ENCODE measurements at regions not wholly inside any gene's neighbourhood (a gene's known extent, or its start where the extent isn't known, plus 50 kb on each side); places are given as distances from the start of the nearest gene placed in this dataset.

DNA sequence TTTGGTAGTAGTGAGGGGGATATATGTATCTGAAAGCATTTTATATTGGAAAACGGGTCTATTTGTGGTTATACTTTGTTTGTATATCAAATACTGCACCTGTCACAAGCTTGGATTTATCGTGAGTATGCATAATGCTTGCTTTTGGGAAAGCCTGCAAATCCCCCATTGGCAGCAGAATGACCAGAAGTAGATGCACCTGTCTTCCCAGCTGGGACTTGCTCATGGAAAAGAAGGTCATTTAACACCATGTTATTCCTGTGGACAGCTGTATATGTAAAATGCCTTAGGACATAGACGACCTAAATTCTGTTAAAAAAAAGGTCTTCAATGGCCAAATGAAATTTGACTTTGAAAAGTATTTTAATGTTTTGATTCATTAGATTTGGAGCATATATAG, 599.4 kb downstream of the XIRP2 start:
- peaks cover 3% of the 10 kb centered on the region for H3K9me3 Mint-ChIP-seq
- ATAC-seq = no peak
- H3K27me3 Mint-ChIP-seq = no peaks in the 10 kb centered on the region
- no peaks in the 10 kb centered on the region for H3K36me3 Mint-ChIP-seq
- no peak overlapping the region for H3K27ac Mint-ChIP-seq
- no peak overlapping the region for H3K4me3 Mint-ChIP-seq
- no peaks in the 10 kb centered on the region for H3K4me1 Mint-ChIP-seq

DNA sequence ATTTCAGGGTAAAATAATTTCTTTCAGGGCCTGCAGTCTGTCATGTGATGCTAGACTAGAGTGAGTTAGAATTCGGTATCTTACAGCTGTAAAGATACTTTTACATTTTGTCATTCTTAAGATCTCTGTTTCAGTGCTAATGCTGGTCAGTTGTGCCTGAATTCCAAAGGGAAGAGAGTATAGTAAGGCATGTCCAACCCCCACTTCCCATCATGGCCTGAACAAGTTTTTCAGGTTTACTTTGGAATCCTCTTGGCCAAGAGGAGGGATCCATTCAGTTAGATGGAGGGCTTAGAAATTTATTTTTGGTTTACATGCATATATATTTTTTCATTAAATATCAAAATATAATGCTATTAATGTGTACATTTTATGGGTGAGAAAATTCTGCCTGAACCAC, 596.6 kb downstream of the XIRP2 start:
- no peaks in the 10 kb centered on the region for H3K27me3 Mint-ChIP-seq
- H3K9me3 Mint-ChIP-seq = peaks cover 3% of the 10 kb centered on the region
- ATAC-seq = no peak
- no peaks in the 10 kb centered on the region for H3K36me3 Mint-ChIP-seq
- no peak overlapping the region for H3K4me3 Mint-ChIP-seq
- no peaks in the 10 kb centered on the region for H3K4me1 Mint-ChIP-seq
- no peak overlapping the region for H3K27ac Mint-ChIP-seq

DNA sequence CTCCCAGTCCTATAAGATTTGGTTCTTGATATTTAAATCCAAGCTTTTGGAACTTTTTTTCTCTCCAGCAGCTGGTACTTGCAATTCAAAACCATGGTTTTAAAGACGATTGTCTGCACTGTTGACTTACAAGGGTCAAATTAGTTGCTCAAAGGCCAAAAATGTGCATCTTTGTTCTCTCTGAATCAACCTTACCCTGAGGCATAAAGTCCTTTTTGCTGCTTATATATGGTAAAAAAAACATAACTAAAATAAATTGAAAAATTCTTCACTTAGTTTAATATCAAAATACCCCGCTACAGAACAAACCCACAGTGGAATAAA, 592.7 kb downstream of the XIRP2 start:
- Mint-ChIP-seq H3K4me3 (no peak overlapping the region), H3K9me3 (no peaks in the 10 kb centered on the region), H3K4me1 (no peaks in the 10 kb centered on the region), H3K27me3 (no peaks in the 10 kb centered on the region), H3K27ac (no peak overlapping the region), H3K36me3 (no peaks in the 10 kb centered on the region)
- no peak for ATAC-seq

DNA sequence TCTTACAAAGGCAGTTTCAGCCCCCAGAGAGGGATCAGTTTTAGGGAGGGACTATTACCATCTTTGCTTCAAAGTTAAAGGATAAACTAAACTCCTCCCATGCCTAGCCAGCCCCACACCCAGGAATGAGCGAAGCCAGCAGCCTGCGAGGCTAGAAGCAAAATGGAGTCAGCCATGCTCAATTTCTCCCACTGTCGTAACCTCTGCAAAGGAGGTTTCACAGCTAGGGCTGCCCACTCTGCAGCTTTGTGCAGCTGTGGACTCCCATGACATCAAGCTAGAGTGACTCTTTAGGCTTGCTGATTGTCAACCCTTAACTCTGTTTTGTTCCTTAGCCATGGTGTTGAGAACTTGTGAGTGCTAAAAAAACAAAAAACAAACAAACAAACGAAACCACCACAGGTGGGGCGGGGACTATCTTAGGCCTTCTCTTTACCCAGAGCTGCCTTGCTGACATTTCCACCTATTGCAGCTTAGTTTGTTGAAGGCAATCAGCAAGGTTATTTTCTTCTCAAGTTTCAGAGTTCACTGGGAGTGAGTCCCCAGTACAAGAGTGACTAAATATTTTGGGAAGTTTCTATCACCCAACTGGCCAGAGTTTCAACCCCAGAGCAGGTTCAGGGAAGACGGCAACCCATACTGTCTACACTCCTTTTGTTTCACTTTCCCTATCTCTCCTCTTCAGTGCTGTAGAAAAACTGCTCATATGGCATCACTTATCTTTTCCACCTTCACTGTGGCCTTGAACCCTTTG, 592.1 kb downstream of the XIRP2 start:
- Mint-ChIP-seq H3K4me3 (no peak overlapping the region), H3K27me3 (no peaks in the 10 kb centered on the region), H3K4me1 (no peaks in the 10 kb centered on the region), H3K9me3 (no peaks in the 10 kb centered on the region), H3K27ac (no peak overlapping the region), H3K36me3 (no peaks in the 10 kb centered on the region)
- no peak for ATAC-seq

DNA sequence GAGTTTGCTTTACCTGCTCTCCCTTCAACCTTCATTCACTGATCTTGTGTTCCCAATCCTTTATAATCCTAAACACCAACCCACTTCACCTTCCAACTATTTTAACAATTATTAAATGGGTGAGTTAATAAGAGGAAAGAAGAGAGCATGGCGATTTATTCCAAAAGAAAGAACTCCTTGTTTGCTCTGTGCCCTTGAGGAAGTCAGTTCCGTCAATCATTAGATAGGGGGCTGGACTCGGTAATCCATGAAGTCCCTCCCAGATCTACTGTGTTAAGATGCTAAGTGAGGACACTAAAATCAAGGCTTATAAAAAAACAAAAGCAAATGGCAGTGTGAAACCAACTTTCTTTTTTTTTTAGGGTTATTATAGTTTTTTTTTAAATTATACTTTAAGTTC, 589.9 kb downstream of the XIRP2 start:
- Mint-ChIP-seq H3K4me1 (no peaks in the 10 kb centered on the region), H3K36me3 (no peaks in the 10 kb centered on the region), H3K4me3 (no peak overlapping the region), H3K27me3 (no peaks in the 10 kb centered on the region), H3K9me3 (no peaks in the 10 kb centered on the region), H3K27ac (no peak overlapping the region)
- ATAC-seq = no peak

DNA sequence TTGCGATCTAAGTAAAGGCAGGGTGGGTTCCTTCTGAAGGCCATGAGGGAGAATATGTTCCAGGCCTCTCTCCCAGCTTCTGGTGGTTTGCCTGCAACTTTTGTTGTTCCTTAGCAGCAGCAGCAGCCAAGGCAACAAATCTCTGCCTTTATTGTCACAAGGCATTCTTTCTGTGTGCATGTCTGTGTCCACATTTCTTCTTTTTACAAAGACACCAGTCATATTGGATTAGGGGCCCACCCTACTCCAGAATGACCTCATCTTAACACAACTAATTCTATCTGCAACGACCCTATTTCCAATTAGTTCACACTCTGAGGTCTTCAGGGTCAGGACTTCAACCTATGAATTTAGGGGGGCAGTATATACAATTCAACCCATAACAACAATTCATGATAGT, 587.5 kb downstream of the XIRP2 start:
- Mint-ChIP-seq H3K4me1 (no peaks in the 10 kb centered on the region), H3K36me3 (no peaks in the 10 kb centered on the region), H3K27me3 (no peaks in the 10 kb centered on the region), H3K27ac (no peak overlapping the region), H3K4me3 (no peak overlapping the region), H3K9me3 (peaks cover 5% of the 10 kb centered on the region)
- ATAC-seq = no peak

DNA sequence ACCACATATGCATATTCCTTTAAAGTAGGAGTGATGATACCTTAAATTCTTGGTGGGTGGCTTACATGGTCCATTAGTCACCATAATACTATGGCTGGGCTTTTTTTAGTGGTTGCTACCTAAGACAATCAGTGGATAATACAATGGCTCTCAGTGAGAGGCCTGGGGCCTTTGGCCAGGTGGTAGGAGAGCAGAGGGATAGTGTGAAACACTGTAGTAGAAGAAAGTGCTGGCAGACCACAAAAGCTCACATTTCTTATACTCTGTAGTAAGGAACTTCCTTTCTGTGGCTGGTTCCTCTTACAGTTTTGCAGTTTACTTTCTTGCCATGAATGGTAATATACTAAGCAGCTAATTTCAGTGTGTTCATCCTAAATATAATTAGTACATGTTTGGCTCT, 583.5 kb downstream of the XIRP2 start:
- Mint-ChIP-seq H3K27me3 (no peaks in the 10 kb centered on the region), H3K9me3 (peaks cover 5% of the 10 kb centered on the region), H3K4me3 (no peak overlapping the region), H3K27ac (no peak overlapping the region), H3K4me1 (no peaks in the 10 kb centered on the region), H3K36me3 (no peaks in the 10 kb centered on the region)
- no peak for ATAC-seq

DNA sequence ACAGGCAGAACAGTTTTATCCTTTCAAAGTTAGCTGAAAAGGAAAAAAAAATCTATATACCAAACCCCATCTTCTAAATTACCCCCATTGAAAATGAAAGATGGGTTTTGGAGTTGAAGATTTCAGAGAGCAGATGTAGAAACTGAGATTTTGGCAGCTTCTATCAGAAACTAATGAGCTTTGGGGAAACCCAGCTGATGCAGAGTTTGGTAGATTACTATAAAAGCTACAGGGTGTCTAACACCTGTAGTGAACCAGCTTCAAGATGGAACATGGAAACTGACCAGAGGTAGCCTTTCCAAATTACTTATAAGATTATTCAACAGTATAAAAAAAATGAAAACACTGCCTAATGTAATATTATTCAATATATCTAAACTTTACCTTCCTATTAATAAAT, 583.1 kb downstream of the XIRP2 start:
- H3K27me3 Mint-ChIP-seq = no peaks in the 10 kb centered on the region
- H3K4me3 Mint-ChIP-seq = no peak overlapping the region
- peaks cover 5% of the 10 kb centered on the region for H3K9me3 Mint-ChIP-seq
- no peaks in the 10 kb centered on the region for H3K36me3 Mint-ChIP-seq
- H3K4me1 Mint-ChIP-seq = no peaks in the 10 kb centered on the region
- H3K27ac Mint-ChIP-seq = no peak overlapping the region
- ATAC-seq = no peak

DNA sequence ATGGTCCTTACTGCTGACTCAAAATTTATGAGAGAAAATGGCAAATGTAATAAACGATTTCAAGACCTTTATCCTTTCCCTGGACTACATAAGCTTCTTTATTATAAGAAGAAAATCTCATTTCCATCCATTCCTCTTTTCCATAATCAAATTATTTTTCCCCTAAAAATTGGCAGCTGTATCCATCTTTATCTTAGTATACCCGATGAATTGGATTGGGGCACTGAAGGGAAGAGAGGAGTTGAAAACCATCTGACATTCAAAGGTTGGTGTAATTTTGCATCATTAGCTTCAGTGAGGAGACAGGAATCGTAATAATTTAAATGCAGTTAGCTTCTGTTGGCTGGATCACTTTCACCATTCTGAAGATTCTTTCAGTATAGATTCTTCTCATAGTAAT, 574.1 kb downstream of the XIRP2 start:
- no peaks in the 10 kb centered on the region for H3K27me3 Mint-ChIP-seq
- peaks cover 15% of the 10 kb centered on the region for H3K9me3 Mint-ChIP-seq
- ATAC-seq = no peak
- no peaks in the 10 kb centered on the region for H3K4me1 Mint-ChIP-seq
- H3K36me3 Mint-ChIP-seq = no peaks in the 10 kb centered on the region
- H3K27ac Mint-ChIP-seq = no peak overlapping the region
- no peak overlapping the region for H3K4me3 Mint-ChIP-seq

DNA sequence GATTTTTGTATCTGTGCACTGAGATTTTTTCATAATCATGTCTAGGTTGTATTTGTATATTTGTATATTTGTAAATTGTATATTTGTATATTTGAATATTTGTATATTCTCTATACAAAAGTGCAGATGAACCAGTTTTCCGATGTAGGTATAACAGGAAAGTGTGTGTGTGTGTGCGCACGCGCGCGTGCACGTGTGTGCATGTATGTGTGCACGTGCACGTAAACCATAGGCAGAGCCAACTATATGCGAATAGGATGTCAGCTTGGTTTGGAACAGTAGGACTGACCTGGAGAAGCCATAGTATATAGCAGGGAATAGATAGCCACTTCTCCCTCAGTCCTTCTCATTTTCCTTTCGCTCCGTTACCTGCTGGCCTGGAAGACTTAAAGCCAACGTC, 565.8 kb downstream of the XIRP2 start:
- ATAC-seq = no peak
- no peaks in the 10 kb centered on the region for H3K4me1 Mint-ChIP-seq
- no peaks in the 10 kb centered on the region for H3K36me3 Mint-ChIP-seq
- H3K4me3 Mint-ChIP-seq = no peak overlapping the region
- H3K27ac Mint-ChIP-seq = no peak overlapping the region
- H3K9me3 Mint-ChIP-seq = peaks cover 22% of the 10 kb centered on the region
- no peaks in the 10 kb centered on the region for H3K27me3 Mint-ChIP-seq

DNA sequence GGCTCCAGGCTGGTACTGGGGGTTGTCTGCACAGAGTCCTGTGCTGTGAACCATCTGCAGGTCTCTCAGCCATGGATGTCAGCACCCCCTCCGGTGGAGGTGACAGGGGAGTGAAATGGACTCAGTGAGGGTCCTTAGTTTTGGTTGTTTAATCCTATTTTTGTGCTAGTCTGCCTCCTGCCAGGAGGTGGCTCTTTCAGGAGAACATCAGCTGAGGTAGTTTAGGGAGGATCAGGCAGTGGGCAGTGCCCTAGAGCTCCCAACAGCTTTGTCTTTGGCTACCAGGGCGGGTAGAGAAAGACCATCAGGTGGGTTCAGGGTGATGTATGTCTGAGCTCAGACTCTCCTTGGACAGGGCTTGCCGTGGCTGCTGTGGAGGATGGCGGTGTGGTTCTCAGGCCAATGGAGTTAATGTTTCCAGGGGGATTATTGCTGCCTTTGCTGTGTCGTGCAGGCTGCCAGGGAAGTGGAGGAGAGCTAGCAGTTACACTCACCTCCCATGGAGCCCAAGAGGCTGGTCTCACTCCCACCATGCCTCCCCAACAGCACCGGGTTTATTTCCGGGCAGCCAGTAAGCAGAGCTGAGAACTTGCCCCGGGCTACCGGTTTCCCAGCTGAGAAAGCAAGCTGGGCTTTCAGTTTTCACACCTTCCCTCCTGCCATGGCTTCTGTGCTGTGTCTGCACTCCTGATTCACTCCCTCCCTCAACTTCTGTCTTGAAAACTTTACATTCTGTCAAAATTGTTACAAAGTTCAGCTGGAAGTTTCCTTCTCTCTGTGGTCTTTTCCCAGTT, 563.4 kb downstream of the XIRP2 start:
- Mint-ChIP-seq H3K4me1 (no peaks in the 10 kb centered on the region), H3K4me3 (no peak overlapping the region), H3K36me3 (no peaks in the 10 kb centered on the region), H3K9me3 (peaks cover 17% of the 10 kb centered on the region), H3K27me3 (no peaks in the 10 kb centered on the region), H3K27ac (no peak overlapping the region)
- ATAC-seq = no peak

DNA sequence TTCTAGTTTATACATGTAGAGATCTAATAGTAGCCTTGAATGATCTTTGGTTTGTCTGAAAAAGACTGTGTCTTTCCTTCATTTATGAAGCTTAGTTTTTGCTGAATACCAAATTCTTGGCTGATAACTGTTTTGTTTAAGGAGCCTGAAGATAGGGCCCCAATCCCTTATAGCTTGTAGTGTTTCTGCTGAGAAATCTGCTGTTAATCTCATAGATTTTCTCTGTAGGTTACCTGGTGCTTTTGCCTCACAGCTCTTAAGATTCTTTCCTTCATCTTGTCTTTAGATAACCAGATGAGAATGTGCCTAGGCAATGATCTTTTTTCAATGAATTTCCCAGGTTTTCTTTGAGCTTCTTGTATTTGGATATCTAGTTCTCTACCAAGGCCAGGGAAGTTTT, 562.1 kb downstream of the XIRP2 start:
- Mint-ChIP-seq H3K4me1 (no peaks in the 10 kb centered on the region), H3K9me3 (peaks cover 15% of the 10 kb centered on the region), H3K27ac (no peak overlapping the region), H3K36me3 (no peaks in the 10 kb centered on the region), H3K27me3 (no peaks in the 10 kb centered on the region), H3K4me3 (no peak overlapping the region)
- no peak for ATAC-seq

DNA sequence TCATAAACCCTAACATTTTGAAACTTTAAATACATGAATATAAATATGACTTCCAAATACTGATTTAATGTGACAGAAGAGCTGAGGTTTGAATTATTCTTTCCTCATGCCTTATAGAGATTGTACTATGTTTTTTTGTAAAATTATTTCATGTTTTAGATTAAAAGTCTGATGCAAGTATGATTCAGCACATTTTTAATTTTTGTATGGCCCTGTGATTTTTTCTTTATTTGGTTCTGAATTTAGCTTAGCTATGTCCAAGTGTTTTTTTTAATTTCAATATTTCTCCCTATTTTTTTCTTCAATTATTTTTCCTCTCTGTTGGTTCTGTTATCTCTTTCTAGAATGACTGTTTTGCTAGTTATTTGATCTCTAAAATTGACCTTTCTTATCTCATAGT, 552.1 kb downstream of the XIRP2 start:
- Mint-ChIP-seq H3K27me3 (no peaks in the 10 kb centered on the region), H3K36me3 (no peaks in the 10 kb centered on the region), H3K27ac (no peak overlapping the region), H3K4me1 (no peaks in the 10 kb centered on the region), H3K9me3 (peaks cover 2% of the 10 kb centered on the region), H3K4me3 (no peak overlapping the region)
- ATAC-seq = no peak

DNA sequence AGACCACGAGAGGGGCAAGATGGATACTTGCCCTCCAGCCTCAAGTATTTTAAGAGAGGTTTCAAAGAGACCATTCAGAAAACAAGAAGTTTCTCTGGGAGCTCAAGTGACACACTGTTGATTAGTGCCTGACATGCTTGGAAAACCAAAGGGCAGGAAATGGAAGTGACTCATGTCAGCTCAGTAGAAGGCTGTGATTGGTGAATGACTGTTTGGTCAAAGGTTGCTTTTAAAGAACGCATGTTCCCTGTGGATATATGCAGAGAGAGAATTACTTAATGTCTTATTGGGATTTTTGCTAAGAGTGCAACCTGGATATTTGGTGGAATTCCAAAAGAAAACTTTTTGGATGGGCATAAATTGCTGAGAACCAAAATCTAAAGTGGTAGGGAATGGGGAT, 549.9 kb downstream of the XIRP2 start:
- H3K9me3 Mint-ChIP-seq = peaks cover 2% of the 10 kb centered on the region
- H3K27ac Mint-ChIP-seq = no peak overlapping the region
- H3K36me3 Mint-ChIP-seq = no peaks in the 10 kb centered on the region
- H3K4me3 Mint-ChIP-seq = no peak overlapping the region
- H3K27me3 Mint-ChIP-seq = no peaks in the 10 kb centered on the region
- no peaks in the 10 kb centered on the region for H3K4me1 Mint-ChIP-seq
- peak; percentile 8 for ATAC-seq

DNA sequence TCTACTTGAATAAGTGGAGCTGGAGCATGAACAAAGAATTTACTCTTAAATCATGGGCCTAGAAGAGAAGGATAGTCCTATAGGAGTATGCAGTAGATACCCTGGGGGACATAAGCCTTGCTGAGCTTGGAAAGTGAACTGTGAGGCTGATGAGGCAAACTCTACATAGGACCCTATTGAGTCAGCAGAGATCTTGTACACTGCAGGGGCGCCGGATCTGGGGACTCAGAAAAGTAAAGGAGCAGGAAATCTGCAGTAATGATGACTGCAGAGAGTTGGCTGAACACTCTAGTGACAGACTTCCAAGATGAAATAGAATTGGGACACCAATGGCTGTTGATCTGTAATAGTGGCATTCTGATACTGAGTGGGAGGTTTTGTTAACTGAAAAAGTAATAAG, 543.7 kb downstream of the XIRP2 start:
- H3K4me1 Mint-ChIP-seq = no peaks in the 10 kb centered on the region
- peaks cover 9% of the 10 kb centered on the region for H3K9me3 Mint-ChIP-seq
- no peak overlapping the region for H3K4me3 Mint-ChIP-seq
- no peak overlapping the region for H3K27ac Mint-ChIP-seq
- H3K36me3 Mint-ChIP-seq = no peaks in the 10 kb centered on the region
- H3K27me3 Mint-ChIP-seq = no peaks in the 10 kb centered on the region
- no peak for ATAC-seq

DNA sequence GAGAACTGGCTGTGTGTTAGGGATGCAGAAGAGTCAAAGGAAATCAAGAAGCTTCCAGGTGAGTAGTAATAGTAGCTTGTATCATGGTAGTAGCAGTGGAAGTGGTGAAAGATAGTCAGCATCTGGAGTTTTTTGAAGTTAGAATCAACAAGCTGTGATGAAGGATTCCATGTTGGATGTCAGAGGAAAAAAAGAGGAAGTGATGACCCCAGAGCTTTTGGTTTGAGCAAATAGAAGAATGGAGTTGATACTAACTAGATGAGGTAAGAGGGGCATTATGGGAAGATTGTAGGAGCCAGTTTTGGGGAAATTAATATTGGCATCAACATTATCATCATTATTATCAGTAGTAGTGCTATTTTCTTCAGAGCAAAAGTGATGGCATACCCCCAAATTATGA, 542.2 kb downstream of the XIRP2 start:
- ATAC-seq = no peak
- Mint-ChIP-seq H3K27me3 (no peaks in the 10 kb centered on the region), H3K36me3 (no peaks in the 10 kb centered on the region)

More for the DNA sequence above, 542.2 kb downstream of the XIRP2 start:
- Mint-ChIP-seq H3K4me3 (no peak overlapping the region), H3K9me3 (peaks cover 7% of the 10 kb centered on the region), H3K4me1 (no peaks in the 10 kb centered on the region), H3K27ac (no peak overlapping the region)
